ENCODE measurements at regions not wholly inside any gene's neighbourhood (a gene's known extent, or its start where the extent isn't known, plus 50 kb on each side); places are given as distances from the start of the nearest gene placed in this dataset.

DNA sequence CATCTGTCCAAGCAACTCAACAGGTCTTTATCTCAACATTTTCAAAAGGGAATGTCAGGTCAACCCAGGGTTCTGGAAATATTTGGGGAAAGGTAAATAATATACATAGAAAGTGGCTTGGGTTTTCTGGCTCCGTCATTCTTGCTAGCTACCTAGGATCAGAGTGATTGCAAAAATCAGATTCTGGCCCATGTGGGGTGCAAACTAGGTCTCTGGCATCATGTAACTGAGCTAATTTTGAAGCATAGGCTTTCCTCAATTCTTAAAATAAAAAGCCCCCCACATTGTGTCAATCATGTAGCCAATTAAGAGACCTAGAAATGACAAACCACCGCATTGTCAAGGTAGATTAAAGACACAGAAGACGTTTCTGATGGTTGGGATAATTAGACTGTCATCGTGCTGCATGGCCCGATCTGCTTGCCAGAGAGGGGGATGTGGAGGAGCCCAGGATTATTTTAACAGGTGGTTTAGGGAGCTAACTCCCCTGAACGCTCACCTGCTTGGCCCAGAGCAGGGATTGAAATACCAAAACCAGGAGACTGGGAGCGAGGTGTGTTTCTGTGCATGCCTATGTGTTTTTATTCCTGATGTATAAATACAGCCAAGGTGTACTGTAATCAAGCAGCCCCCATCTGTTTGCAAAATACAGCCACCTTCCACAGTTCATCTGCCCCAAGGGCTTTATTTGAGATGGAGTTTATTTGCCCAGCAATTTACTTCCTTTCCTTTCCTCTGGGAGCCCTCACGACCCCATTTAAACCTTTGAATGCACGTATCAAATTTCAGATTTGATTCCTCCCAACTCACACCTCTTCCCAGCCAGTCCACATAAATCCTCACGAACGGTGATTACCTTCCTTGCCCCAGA, 189.5 kb downstream of the TTC8 start:
- Histone ChIP-seq H3K27me3 (replicated peaks in 1 of 4; ENCODE audit: control extremely low read depth in 1 of 4, control insufficient read depth in 3 of 4, insufficient read depth in 4 of 4, low read length in 3 of 4) (no peaks in the 10 kb centered on the region), H3K27ac (ENCODE audit: low read length in 2 of 2) (no peak overlapping the region), H3K9me3 (ENCODE audit: control extremely low read depth in 1 of 3, control insufficient read depth in 2 of 3, insufficient read depth in 1 of 3, low read length in 2 of 3) (no peaks in the 10 kb centered on the region), H3K4me3 (ENCODE audit: control extremely low read depth in 1 of 5, extremely low read depth in 1 of 5, insufficient read depth in 1 of 5, low read depth in 2 of 5, low read length in 4 of 5) (no peak overlapping the region), H3K36me3 (replicated peaks in 1 of 2; ENCODE audit: control extremely low read depth in 1 of 2, control insufficient read depth in 1 of 2, extremely low read depth in 1 of 2, insufficient read depth in 2 of 2, low read length in 1 of 2) (no peaks in the 10 kb centered on the region), H3K4me2 (replicated peaks; ENCODE audit: low read depth, low read length, poor library complexity, severe bottlenecking) (no peak overlapping the region), H3K9ac (ENCODE audit: low read length) (no peak overlapping the region), H3K4me1 (ENCODE audit: control insufficient read depth in 2 of 2, insufficient read depth in 2 of 2, low read length in 2 of 2) (no peaks in the 10 kb centered on the region), H2AFZ (ENCODE audit: insufficient read depth, low read depth, low read length, poor library complexity, severe bottlenecking) (no peak overlapping the region), H4K20me1 (ENCODE audit: control insufficient read depth, insufficient read depth, low read length, poor library complexity, severe bottlenecking) (no peaks in the 10 kb centered on the region), H3K79me2 (ENCODE audit: control insufficient read depth, insufficient read depth, low read length) (no peaks in the 10 kb centered on the region)
- ChIA-PET POLR2A (no interaction called here), CTCF (interaction anchor here (1.2 to 1.7 kb wide), 2 partner anchors 13 to 28 kb away, joined by 3 to 4 read pairs; no protein-coding TSS in a partner anchor)
- DNase-seq (no peak), ATAC-seq (ENCODE audit: low read depth) (no peak)
- no peaks in the 10 kb centered on the region for H3K4me1 Mint-ChIP-seq
- no peaks in the 10 kb centered on the region for H3K9me3 Mint-ChIP-seq (ENCODE audit: insufficient read depth)
- 52% methylated on average over 9 of the region's 11 CpGs for WGBS (ENCODE audit: insufficient coverage)
- intact Hi-C loops (cut with micrococcal nuclease) = loop anchor here (10.0 kb wide), 1 partner anchor 349 kb away; no protein-coding TSS in a partner anchor
- H3K27me3 Mint-ChIP-seq = peaks cover 15% of the 10 kb centered on the region
- H3K4me3 Mint-ChIP-seq = no peak overlapping the region
- no peak overlapping the region for H3K27ac Mint-ChIP-seq
- TF ChIP-seq EZH2 (IDR thresholded peaks at IDR 0.05; ENCODE audit: borderline replicate concordance, insufficient read depth, low read depth, low read length, poor library complexity, severe bottlenecking) = no peak
- TF ChIP-seq, protein P1, sequence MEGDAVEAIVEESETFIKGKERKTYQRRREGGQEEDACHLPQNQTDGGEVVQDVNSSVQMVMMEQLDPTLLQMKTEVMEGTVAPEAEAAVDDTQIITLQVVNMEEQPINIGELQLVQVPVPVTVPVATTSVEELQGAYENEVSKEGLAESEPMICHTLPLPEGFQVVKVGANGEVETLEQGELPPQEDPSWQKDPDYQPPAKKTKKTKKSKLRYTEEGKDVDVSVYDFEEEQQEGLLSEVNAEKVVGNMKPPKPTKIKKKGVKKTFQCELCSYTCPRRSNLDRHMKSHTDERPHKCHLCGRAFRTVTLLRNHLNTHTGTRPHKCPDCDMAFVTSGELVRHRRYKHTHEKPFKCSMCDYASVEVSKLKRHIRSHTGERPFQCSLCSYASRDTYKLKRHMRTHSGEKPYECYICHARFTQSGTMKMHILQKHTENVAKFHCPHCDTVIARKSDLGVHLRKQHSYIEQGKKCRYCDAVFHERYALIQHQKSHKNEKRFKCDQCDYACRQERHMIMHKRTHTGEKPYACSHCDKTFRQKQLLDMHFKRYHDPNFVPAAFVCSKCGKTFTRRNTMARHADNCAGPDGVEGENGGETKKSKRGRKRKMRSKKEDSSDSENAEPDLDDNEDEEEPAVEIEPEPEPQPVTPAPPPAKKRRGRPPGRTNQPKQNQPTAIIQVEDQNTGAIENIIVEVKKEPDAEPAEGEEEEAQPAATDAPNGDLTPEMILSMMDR (IDR thresholded peaks at IDR 0.05) = no peak

DNA sequence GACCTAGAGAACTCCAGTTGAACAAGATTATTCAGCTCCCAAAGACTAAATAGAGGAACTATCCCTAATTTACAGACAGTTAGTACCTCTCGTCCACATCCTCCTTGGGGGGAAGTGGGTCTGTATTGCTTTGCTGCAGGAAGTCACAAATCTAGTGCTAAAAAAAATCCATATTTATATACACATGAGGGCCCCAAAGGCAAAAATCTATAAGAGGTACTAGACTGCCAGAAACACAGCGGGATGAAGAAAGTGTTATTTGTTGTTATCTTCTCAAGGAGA, 190.1 kb downstream of the TTC8 start:
- CTCF ChIA-PET = interaction anchor here (1.2 to 1.7 kb wide), 2 partner anchors 12 to 27 kb away, joined by 3 to 4 read pairs; no protein-coding TSS in a partner anchor
- Histone ChIP-seq H3K27me3 (replicated peaks in 1 of 4; ENCODE audit: control extremely low read depth in 1 of 4, control insufficient read depth in 3 of 4, insufficient read depth in 4 of 4, low read length in 3 of 4) (no peaks in the 10 kb centered on the region), H3K27ac (ENCODE audit: low read length in 2 of 2) (no peak overlapping the region), H3K9me3 (ENCODE audit: control extremely low read depth in 1 of 3, control insufficient read depth in 2 of 3, insufficient read depth in 1 of 3, low read length in 2 of 3) (no peaks in the 10 kb centered on the region), H3K9ac (ENCODE audit: low read length) (no peak overlapping the region), H3K4me3 (ENCODE audit: control extremely low read depth in 1 of 5, extremely low read depth in 1 of 5, insufficient read depth in 1 of 5, low read depth in 2 of 5, low read length in 4 of 5) (no peak overlapping the region), H3K4me2 (replicated peaks; ENCODE audit: low read depth, low read length, poor library complexity, severe bottlenecking) (no peak overlapping the region), H3K79me2 (ENCODE audit: control insufficient read depth, insufficient read depth, low read length) (no peaks in the 10 kb centered on the region), H3K4me1 (ENCODE audit: control insufficient read depth in 2 of 2, insufficient read depth in 2 of 2, low read length in 2 of 2) (no peaks in the 10 kb centered on the region), H3K36me3 (replicated peaks in 1 of 2; ENCODE audit: control extremely low read depth in 1 of 2, control insufficient read depth in 1 of 2, extremely low read depth in 1 of 2, insufficient read depth in 2 of 2, low read length in 1 of 2) (no peaks in the 10 kb centered on the region), H2AFZ (ENCODE audit: insufficient read depth, low read depth, low read length, poor library complexity, severe bottlenecking) (no peak overlapping the region), H4K20me1 (ENCODE audit: control insufficient read depth, insufficient read depth, low read length, poor library complexity, severe bottlenecking) (no peaks in the 10 kb centered on the region)
- POLR2A ChIA-PET = no interaction called here
- DNase-seq (no peak), ATAC-seq (ENCODE audit: low read depth) (no peak)
- TF ChIP-seq, protein P1 (IDR thresholded peaks at IDR 0.05) = no peak
- TF ChIP-seq EZH2 (IDR thresholded peaks at IDR 0.05; ENCODE audit: borderline replicate concordance, insufficient read depth, low read depth, low read length, poor library complexity, severe bottlenecking) = no peak
- no peak overlapping the region for H3K27ac Mint-ChIP-seq
- H3K4me1 Mint-ChIP-seq = no peaks in the 10 kb centered on the region
- H3K4me3 Mint-ChIP-seq = no peak overlapping the region
- intact Hi-C loops (cut with micrococcal nuclease) = loop anchor here (10.0 kb wide), 1 partner anchor 350 kb away; no protein-coding TSS in a partner anchor
- peaks cover 18% of the 10 kb centered on the region for H3K27me3 Mint-ChIP-seq
- 22% methylated on average over 1 of the region's 2 CpGs for WGBS (ENCODE audit: insufficient coverage)
- no peaks in the 10 kb centered on the region for H3K9me3 Mint-ChIP-seq (ENCODE audit: insufficient read depth)

Data from B cell (primary cell).